DOHH2 (cell line): ENCODE measurements at regions not wholly inside any gene's neighbourhood (a gene's known extent, or its start where the extent isn't known, plus 50 kb on each side); places are given as distances from the start of the nearest gene placed in this dataset.

Experiments used
- H3F3A ChIP-seq: fragments of 200-600 bp; sonication (generic), shearing (Covaris generic); 2 replicates; pipeline ENCODE4 v1.6.0; 2016; ENCODE audit warnings: antibody characterized with exemption, mild to moderate bottlenecking; ENCODE audit not compliant: control insufficient read depth, insufficient read depth
- H3K27ac ChIP-seq: fragments of 200-600 bp; sonication (generic); 2 replicates; pipeline ENCODE4 v1.5.1; 2014; ENCODE audit warnings: low read depth, mild to moderate bottlenecking, low read length, moderate library complexity
- H3K27me3 ChIP-seq: fragments of 200-600 bp; sonication (generic); 2 replicates; pipeline ENCODE4 v1.6.1; 2014; ENCODE audit warnings: mild to moderate bottlenecking, low read length, mixed read lengths; ENCODE audit not compliant: control insufficient read depth
- H3K36me3 ChIP-seq: fragments of 200-600 bp; sonication (generic); 2 replicates; pipeline ENCODE4 v1.6.1; 2014; ENCODE audit warnings: mild to moderate bottlenecking, low read length, moderate library complexity, mixed read lengths; ENCODE audit not compliant: control insufficient read depth
- H3K4me1 ChIP-seq: fragments of 200-600 bp; sonication (generic); 2 replicates; pipeline ENCODE4 v1.6.1; 2014; ENCODE audit warnings: mild to moderate bottlenecking, low read length, mixed read lengths; ENCODE audit not compliant: control insufficient read depth
- H3K4me2 ChIP-seq: fragments of 200-600 bp; sonication (generic); 2 replicates; pipeline ENCODE4 v1.6.0; 2014; ENCODE audit warnings: mild to moderate bottlenecking, low read length, moderate library complexity
- H3K4me3 ChIP-seq: fragments of 200-600 bp; sonication (generic); 2 replicates; pipeline ENCODE4 v1.5.1; 2014; ENCODE audit warnings: mild to moderate bottlenecking, low read length, mixed read lengths
- H3K79me2 ChIP-seq: fragments of 200-600 bp; sonication (generic); 2 replicates; pipeline ENCODE4 v1.6.1; 2014; ENCODE audit warnings: mild to moderate bottlenecking, low read length, mixed read lengths; ENCODE audit not compliant: control insufficient read depth
- H3K9me2 ChIP-seq: fragments of 200-600 bp; sonication (generic); replicated peaks from 2 replicates; pipeline ENCODE4 v1.6.1; 2014; ENCODE audit warnings: mild to moderate bottlenecking, low read length, mixed read lengths; ENCODE audit not compliant: control insufficient read depth
- H3K9me3 ChIP-seq: fragments of 200-600 bp; sonication (generic); 2 replicates; pipeline ENCODE4 v1.6.1; 2014; ENCODE audit warnings: antibody characterized with exemption, low read length, mixed read lengths; ENCODE audit not compliant: control insufficient read depth, insufficient read depth
- H4K20me1 ChIP-seq: fragments of 200-600 bp; sonication (generic); 2 replicates; pipeline ENCODE4 v1.6.0; 2014; ENCODE audit warnings: low read depth, mild to moderate bottlenecking, antibody characterized with exemption, low read length, moderate library complexity; ENCODE audit not compliant: control insufficient read depth, insufficient read depth
- EZH2phosphoT487 ChIP-seq: fragments of 200-600 bp; sonication (generic); IDR thresholded peaks from 2 replicates; pipeline ENCODE4 v1.6.1; 2017; ENCODE audit warnings: borderline replicate concordance, mild to moderate bottlenecking, antibody characterized with exemption, low read length, moderate library complexity, mixed read lengths
- TF ChIP-seq, protein P1 (sequence below): fragments of 200-600 bp; sonication (generic); IDR thresholded peaks from one replicate; pipeline ENCODE4 v1.5.1; 2014; ENCODE audit warnings: antibody characterized with exemption, mild to moderate bottlenecking, low read depth, low read length; ENCODE audit not compliant: poor library complexity, severe bottlenecking

DNA sequence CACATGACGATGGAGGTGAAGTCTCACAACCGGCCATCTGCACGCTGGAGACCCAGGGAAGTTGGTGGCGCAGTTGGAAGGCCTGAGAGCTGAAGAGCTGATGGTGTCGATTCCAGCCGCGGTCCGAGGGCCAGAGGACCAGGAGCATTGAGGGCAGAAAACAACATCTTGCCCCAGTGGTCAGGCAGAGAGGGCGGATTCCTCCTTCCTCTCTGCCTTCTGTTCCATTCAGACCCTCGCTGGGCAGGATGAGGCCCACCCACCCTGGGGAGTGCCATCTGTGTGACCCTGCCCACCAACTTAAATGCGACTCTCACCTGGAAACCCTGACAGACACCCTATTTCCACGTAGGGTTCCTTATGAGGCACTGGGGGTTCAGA is 120.7 kb upstream of the PMEPA1 start:
- no peaks in the 10 kb centered on the region for H3K36me3 ChIP-seq
- no peak overlapping the region for H3K4me3 ChIP-seq
- no peaks in the 10 kb centered on the region for H3F3A ChIP-seq
- H3K79me2 ChIP-seq = no peaks in the 10 kb centered on the region
- no peaks in the 10 kb centered on the region for H3K9me3 ChIP-seq
- H3K9me2 ChIP-seq = no peaks in the 10 kb centered on the region
- TF ChIP-seq EZH2phosphoT487 = no peak
- TF ChIP-seq, protein P1, sequence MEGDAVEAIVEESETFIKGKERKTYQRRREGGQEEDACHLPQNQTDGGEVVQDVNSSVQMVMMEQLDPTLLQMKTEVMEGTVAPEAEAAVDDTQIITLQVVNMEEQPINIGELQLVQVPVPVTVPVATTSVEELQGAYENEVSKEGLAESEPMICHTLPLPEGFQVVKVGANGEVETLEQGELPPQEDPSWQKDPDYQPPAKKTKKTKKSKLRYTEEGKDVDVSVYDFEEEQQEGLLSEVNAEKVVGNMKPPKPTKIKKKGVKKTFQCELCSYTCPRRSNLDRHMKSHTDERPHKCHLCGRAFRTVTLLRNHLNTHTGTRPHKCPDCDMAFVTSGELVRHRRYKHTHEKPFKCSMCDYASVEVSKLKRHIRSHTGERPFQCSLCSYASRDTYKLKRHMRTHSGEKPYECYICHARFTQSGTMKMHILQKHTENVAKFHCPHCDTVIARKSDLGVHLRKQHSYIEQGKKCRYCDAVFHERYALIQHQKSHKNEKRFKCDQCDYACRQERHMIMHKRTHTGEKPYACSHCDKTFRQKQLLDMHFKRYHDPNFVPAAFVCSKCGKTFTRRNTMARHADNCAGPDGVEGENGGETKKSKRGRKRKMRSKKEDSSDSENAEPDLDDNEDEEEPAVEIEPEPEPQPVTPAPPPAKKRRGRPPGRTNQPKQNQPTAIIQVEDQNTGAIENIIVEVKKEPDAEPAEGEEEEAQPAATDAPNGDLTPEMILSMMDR = no peak
- no peaks in the 10 kb centered on the region for H3K4me1 ChIP-seq
- no peak overlapping the region for H3K27ac ChIP-seq
- H3K4me2 ChIP-seq = no peak overlapping the region
- H3K27me3 ChIP-seq = peaks cover 13% of the 10 kb centered on the region
- H4K20me1 ChIP-seq = no peaks in the 10 kb centered on the region

- H3F3A ChIP-seq = no peaks in the 10 kb centered on the region
- H3K9me3 ChIP-seq = no peaks in the 10 kb centered on the region
- H3K79me2 ChIP-seq = no peaks in the 10 kb centered on the region
These were observed 120.1 kb upstream of the PMEPA1 start for GRCh38 chr20:57829805-57830514.

DNA sequence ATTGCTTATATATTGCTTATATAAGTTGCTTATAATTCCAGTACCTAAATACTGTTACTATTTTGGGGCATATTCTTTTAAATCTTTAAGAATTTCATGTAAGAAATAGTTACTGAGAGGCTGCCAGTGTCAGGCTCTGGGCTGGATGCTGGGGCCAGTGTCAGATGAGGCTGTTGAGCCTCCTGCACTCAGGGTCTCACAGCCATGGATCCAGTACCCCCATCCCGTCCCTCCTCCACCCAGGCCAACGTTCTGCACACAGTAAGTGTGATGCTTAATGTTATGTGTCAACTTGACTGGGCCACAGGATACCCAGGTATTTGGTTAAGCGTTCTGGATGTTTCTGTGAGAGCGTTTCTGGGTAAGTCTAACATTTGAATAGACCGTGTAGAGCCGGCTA is 119.5 kb upstream of the PMEPA1 start:
- TF ChIP-seq, protein P1 = no peak
- TF ChIP-seq EZH2phosphoT487 = no peak

More at GRCh38 chr20:57829805-57830514, 120.1 kb upstream of the PMEPA1 start:
- H3K4me1 ChIP-seq = no peaks in the 10 kb centered on the region
- H4K20me1 ChIP-seq = no peaks in the 10 kb centered on the region
- H3K9me2 ChIP-seq = no peaks in the 10 kb centered on the region
- H3K27me3 ChIP-seq = peaks cover 13% of the 10 kb centered on the region
- H3K4me3 ChIP-seq = no peak overlapping the region
- TF ChIP-seq, protein P1 = no peak
- TF ChIP-seq EZH2phosphoT487 = no peak
- H3K27ac ChIP-seq = no peak overlapping the region
- H3K36me3 ChIP-seq = no peaks in the 10 kb centered on the region
- H3K4me2 ChIP-seq = no peak overlapping the region

More for the DNA sequence above, 119.5 kb upstream of the PMEPA1 start:
- no peak overlapping the region for H3K4me2 ChIP-seq
- no peaks in the 10 kb centered on the region for H3K9me3 ChIP-seq
- no peaks in the 10 kb centered on the region for H3K36me3 ChIP-seq
- peaks cover 13% of the 10 kb centered on the region for H3K27me3 ChIP-seq
- no peaks in the 10 kb centered on the region for H3K4me1 ChIP-seq
- H4K20me1 ChIP-seq = no peaks in the 10 kb centered on the region
- H3K79me2 ChIP-seq = no peaks in the 10 kb centered on the region
- no peak overlapping the region for H3K4me3 ChIP-seq
- no peaks in the 10 kb centered on the region for H3K9me2 ChIP-seq
- no peak overlapping the region for H3K27ac ChIP-seq
- no peaks in the 10 kb centered on the region for H3F3A ChIP-seq
